HEK293 (cell line): ENCODE measurements at regions not wholly inside any gene's neighbourhood (a gene's known extent, or its start where the extent isn't known, plus 50 kb on each side); places are given as distances from the start of the nearest gene placed in this dataset.

Experiments used
- CTCF ChIA-PET: fragments of 350-600 bp; formaldehyde crosslinking; extraction: SDS; loops from one replicate; lab custom pipeline; 2021; ENCODE audit warnings: antibody characterized with exemption; lab: Yijun Ruan, JAX
- POLR2A ChIA-PET: fragments of 300-600 bp; formaldehyde crosslinking; extraction: SDS; loops from one replicate; lab custom pipeline; 2020; ENCODE audit warnings: antibody characterized with exemption, inconsistent platforms; lab: Yijun Ruan, JAX
- H3K27ac ChIP-seq: fragments of 200-500 bp; sonication (Bioruptor generic); 2 replicates; pipeline ENCODE4 v1.5.1; 2014; ENCODE audit warnings: low read depth, low read length, control low read depth, inconsistent platforms; ENCODE audit errors: extremely low read depth
- H3K36me3 ChIP-seq, 2 experiments: fragments of 200-500 bp in 1 of 2; sonication (Bioruptor generic) in 1 of 2; 1 replicate in 1 of 2; 2 replicates in 1 of 2; pipeline ENCODE4 v1.5.1; 2014 to 2017; ENCODE audit warnings: inconsistent platforms in 2 of 2, low read length in 2 of 2; ENCODE audit not compliant: control insufficient read depth in 2 of 2, insufficient read depth in 1 of 2
- H3K4me1 ChIP-seq: fragments of 200-500 bp; sonication (Bioruptor generic); 2 replicates; pipeline ENCODE4 v1.5.1; 2014; ENCODE audit warnings: mild to moderate bottlenecking, low read length, inconsistent platforms; ENCODE audit not compliant: control insufficient read depth, insufficient read depth
- H3K4me3 ChIP-seq: 2 replicates; pipeline ENCODE4 v1.5.1; 2011; ENCODE audit warnings: low read depth, mild to moderate bottlenecking, control low read depth, low read length, moderate library complexity
- H3K9me3 ChIP-seq: fragments of 200-500 bp; sonication (Bioruptor generic); 2 replicates; pipeline ENCODE4 v1.5.1; 2014; ENCODE audit warnings: low read depth, low read length, inconsistent platforms; ENCODE audit not compliant: control insufficient read depth, insufficient read depth
- AEBP2 ChIP-seq: fragments of 450-650 bp; formaldehyde crosslinking; IDR thresholded peaks from 2 replicates; pipeline ENCODE4 v1.5.1; 2016; ENCODE audit warnings: missing biosample characterization, missing genetic modification characterization, borderline replicate concordance
- EGR2 ChIP-seq: fragments of 450-650 bp; formaldehyde crosslinking; IDR thresholded peaks from 2 replicates; pipeline ENCODE4 v1.5.1; 2016; ENCODE audit warnings: low read depth, missing biosample characterization, missing genetic modification characterization
- FEZF1 ChIP-seq: fragments of 450-650 bp; formaldehyde crosslinking; IDR thresholded peaks from 2 replicates; pipeline ENCODE4 v1.5.1; 2016; ENCODE audit warnings: missing biosample characterization, missing genetic modification characterization
- PRDM10 ChIP-seq: fragments of 450-650 bp; formaldehyde crosslinking; IDR thresholded peaks from 2 replicates; pipeline ENCODE4 v1.5.1; 2016; ENCODE audit warnings: missing biosample characterization, missing genetic modification characterization
- SCRT2 ChIP-seq: fragments of 450-650 bp; formaldehyde crosslinking; IDR thresholded peaks from 2 replicates; pipeline ENCODE4 v1.5.1; 2016; ENCODE audit warnings: missing biosample characterization, missing genetic modification characterization
- SP2 ChIP-seq: fragments of 450-650 bp; formaldehyde crosslinking; IDR thresholded peaks from 2 replicates; pipeline ENCODE4 v1.5.1; 2016; ENCODE audit warnings: missing biosample characterization, missing genetic modification characterization
- ZBTB20 ChIP-seq: fragments of 450-650 bp; formaldehyde crosslinking; IDR thresholded peaks from 2 replicates; pipeline ENCODE4 v1.5.1; 2016; ENCODE audit warnings: missing biosample characterization, missing genetic modification characterization
- ZBTB7A ChIP-seq: fragments of 450-650 bp; formaldehyde crosslinking; IDR thresholded peaks from 2 replicates; pipeline ENCODE4 v1.5.1; 2016; ENCODE audit warnings: low read depth, missing biosample characterization, missing genetic modification characterization
- ZFHX2 ChIP-seq: fragments of 450-650 bp; formaldehyde crosslinking; conservative IDR thresholded peaks from 2 replicates; pipeline ENCODE4 v1.5.1; 2016; ENCODE audit warnings: missing biosample characterization, missing genetic modification characterization
- ZIC2 ChIP-seq: fragments of 450-650 bp; formaldehyde crosslinking; IDR thresholded peaks from 2 replicates; pipeline ENCODE4 v1.5.1; 2016; ENCODE audit warnings: missing biosample characterization, missing genetic modification characterization
- ZNF138 ChIP-seq: fragments of 450-650 bp; formaldehyde crosslinking; IDR thresholded peaks from 2 replicates; pipeline ENCODE4 v1.5.1; 2016; ENCODE audit warnings: missing biosample characterization, missing genetic modification characterization, borderline replicate concordance
- ZNF18 ChIP-seq: fragments of 450-650 bp; formaldehyde crosslinking; IDR thresholded peaks from 2 replicates; pipeline ENCODE4 v1.5.1; 2016; ENCODE audit warnings: missing biosample characterization, missing genetic modification characterization
- ZNF354C ChIP-seq: fragments of 450-650 bp; formaldehyde crosslinking; IDR thresholded peaks from 2 replicates; pipeline ENCODE4 v1.5.1; 2016; ENCODE audit warnings: missing biosample characterization, missing genetic modification characterization, low read depth, borderline replicate concordance
- ZNF423 ChIP-seq: fragments of 450-650 bp; formaldehyde crosslinking; IDR thresholded peaks from 2 replicates; pipeline ENCODE4 v1.5.1; 2016; ENCODE audit warnings: missing biosample characterization, missing genetic modification characterization
- ZNF473 ChIP-seq: fragments of 450-650 bp; formaldehyde crosslinking; IDR thresholded peaks from 2 replicates; pipeline ENCODE4 v1.5.1; 2017; ENCODE audit warnings: missing biosample characterization, missing genetic modification characterization
- ZNF48 ChIP-seq: fragments of 450-650 bp; formaldehyde crosslinking; IDR thresholded peaks from 2 replicates; pipeline ENCODE4 v1.5.1; 2016; ENCODE audit warnings: missing biosample characterization, missing genetic modification characterization
- ZSCAN16 ChIP-seq: fragments of 450-650 bp; formaldehyde crosslinking; IDR thresholded peaks from 2 replicates; pipeline ENCODE4 v1.5.1; 2016; ENCODE audit warnings: missing biosample characterization, missing genetic modification characterization
- ZSCAN23 ChIP-seq: fragments of 450-650 bp; formaldehyde crosslinking; IDR thresholded peaks from 2 replicates; pipeline ENCODE4 v1.5.1; 2016; ENCODE audit warnings: missing biosample characterization, missing genetic modification characterization
- TF ChIP-seq, protein P1 (sequence below): fragments of 450-650 bp; formaldehyde crosslinking; IDR thresholded peaks from 2 replicates; pipeline ENCODE4 v1.5.1; 2017; ENCODE audit warnings: missing biosample characterization, missing genetic modification characterization
- TF ChIP-seq, protein P2 (sequence below): fragments of 450-650 bp; formaldehyde crosslinking; IDR thresholded peaks from 2 replicates; pipeline ENCODE4 v1.5.1; 2016; ENCODE audit warnings: missing biosample characterization, missing genetic modification characterization

GRCh38 chr17:72545766-72546165 lies 424.9 kb downstream of the SOX9 start:
- Histone ChIP-seq H3K9me3 (no peaks in the 10 kb centered on the region), H3K36me3 (no peaks in the 10 kb centered on the region), H3K27ac (no peak overlapping the region), H3K4me3 (no peak overlapping the region), H3K4me1 (no peaks in the 10 kb centered on the region)
- ChIA-PET CTCF (interaction anchor here (0.6 to 1.5 kb wide), 3 partner anchors 11 to 713 kb away, joined by 3 to 6 read pairs (median 4); no protein-coding TSS in a partner anchor), POLR2A (interaction anchor here (0.6 kb wide), 1 partner anchor 430 kb away, joined by 3 read pairs; no protein-coding TSS in a partner anchor)
- no peak for TF ChIP-seq ZBTB7A (tag by site-specific recombination)
- no peak for TF ChIP-seq ZNF138 (tag by site-specific recombination)

GRCh38 chr17:72553051-72553755 lies 432.4 kb downstream of the SOX9 start:
- H3K4me1 ChIP-seq: no peaks in the 10 kb centered on the region
- no peak overlapping the region for H3K4me3 ChIP-seq
- no peaks in the 10 kb centered on the region for H3K36me3 ChIP-seq
- H3K9me3 ChIP-seq: no peaks in the 10 kb centered on the region
- POLR2A ChIA-PET: no interaction called here
- no peak overlapping the region for H3K27ac ChIP-seq
- CTCF ChIA-PET: no interaction called here
- TF ChIP-seq ZNF48 (tag by site-specific recombination): no peak
- no peak for TF ChIP-seq ZSCAN16 (tag by site-specific recombination)
- TF ChIP-seq, protein P1, sequence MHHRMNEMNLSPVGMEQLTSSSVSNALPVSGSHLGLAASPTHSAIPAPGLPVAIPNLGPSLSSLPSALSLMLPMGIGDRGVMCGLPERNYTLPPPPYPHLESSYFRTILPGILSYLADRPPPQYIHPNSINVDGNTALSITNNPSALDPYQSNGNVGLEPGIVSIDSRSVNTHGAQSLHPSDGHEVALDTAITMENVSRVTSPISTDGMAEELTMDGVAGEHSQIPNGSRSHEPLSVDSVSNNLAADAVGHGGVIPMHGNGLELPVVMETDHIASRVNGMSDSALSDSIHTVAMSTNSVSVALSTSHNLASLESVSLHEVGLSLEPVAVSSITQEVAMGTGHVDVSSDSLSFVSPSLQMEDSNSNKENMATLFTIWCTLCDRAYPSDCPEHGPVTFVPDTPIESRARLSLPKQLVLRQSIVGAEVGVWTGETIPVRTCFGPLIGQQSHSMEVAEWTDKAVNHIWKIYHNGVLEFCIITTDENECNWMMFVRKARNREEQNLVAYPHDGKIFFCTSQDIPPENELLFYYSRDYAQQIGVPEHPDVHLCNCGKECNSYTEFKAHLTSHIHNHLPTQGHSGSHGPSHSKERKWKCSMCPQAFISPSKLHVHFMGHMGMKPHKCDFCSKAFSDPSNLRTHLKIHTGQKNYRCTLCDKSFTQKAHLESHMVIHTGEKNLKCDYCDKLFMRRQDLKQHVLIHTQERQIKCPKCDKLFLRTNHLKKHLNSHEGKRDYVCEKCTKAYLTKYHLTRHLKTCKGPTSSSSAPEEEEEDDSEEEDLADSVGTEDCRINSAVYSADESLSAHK (tag by site-specific recombination): no peak
- TF ChIP-seq SP2 (tag by site-specific recombination): no peak
- peak; percentile 78 for TF ChIP-seq ZFHX2 (tag by site-specific recombination)
- TF ChIP-seq SCRT2 (tag by site-specific recombination): 0 out of 2 replicates have a peak, but pooled peaks have one; percentile 38
- peak; percentile 45; the same call in 1 of the 2 replicates for TF ChIP-seq ZNF18
- TF ChIP-seq ZNF473: no peak
- peak; percentile 20; the same call in 1 of the 2 replicates for TF ChIP-seq ZIC2
- peak; percentile 72; the same call in 1 of the 2 replicates for TF ChIP-seq EGR2
- TF ChIP-seq AEBP2: no peak
- TF ChIP-seq, protein P2, sequence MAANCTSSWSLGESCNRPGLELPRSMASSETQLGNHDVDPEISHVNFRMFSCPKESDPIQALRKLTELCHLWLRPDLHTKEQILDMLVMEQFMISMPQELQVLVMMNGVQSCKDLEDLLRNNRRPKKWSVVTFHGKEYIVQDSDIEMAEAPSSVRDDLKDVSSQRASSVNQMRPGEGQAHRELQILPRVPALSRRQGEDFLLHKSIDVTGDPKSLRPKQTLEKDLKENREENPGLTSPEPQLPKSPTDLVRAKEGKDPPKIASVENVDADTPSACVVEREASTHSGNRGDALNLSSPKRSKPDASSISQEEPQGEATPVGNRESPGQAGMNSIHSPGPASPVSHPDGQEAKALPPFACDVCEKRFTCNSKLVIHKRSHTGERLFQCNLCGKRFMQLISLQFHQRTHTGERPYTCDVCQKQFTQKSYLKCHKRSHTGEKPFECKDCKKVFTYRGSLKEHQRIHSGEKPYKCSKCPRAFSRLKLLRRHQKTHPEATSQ: no peak

- H3K36me3 ChIP-seq: no peaks in the 10 kb centered on the region
- ChIA-PET CTCF (interaction anchor here (0.8 to 10.7 kb wide), 2 partner anchors 171 to 730 kb away, joined by 4 to 301 read pairs; no protein-coding TSS in a partner anchor), POLR2A (no interaction called here)
- no peaks in the 10 kb centered on the region for H3K4me1 ChIP-seq
- no peak overlapping the region for H3K4me3 ChIP-seq
- no peak overlapping the region for H3K27ac ChIP-seq
- H3K9me3 ChIP-seq: no peaks in the 10 kb centered on the region
- no peak for TF ChIP-seq ZNF354C (tag by site-specific recombination)
- no peak for TF ChIP-seq ZSCAN23 (tag by site-specific recombination)
- TF ChIP-seq FEZF1 (tag by site-specific recombination): no peak
- no peak for TF ChIP-seq ZBTB20 (tag by site-specific recombination)
- TF ChIP-seq PRDM10 (tag by site-specific recombination): no peak
- TF ChIP-seq ZNF423 (tag by site-specific recombination): no peak
Observed at GRCh38 chr17:72554508-72554907, 433.7 kb downstream of the SOX9 start.
